ENCODE measurements at regions not wholly inside any gene's neighbourhood (a gene's known extent, or its start where the extent isn't known, plus 50 kb on each side); places are given as distances from the start of the nearest gene placed in this dataset.
A peak's percentile ranks its signal among the peaks of the same experiment; 100 is the strongest.
"Not testable (repeated sequence)": the region's sequence is repeated elsewhere in the genome, so short reads cannot be mapped to it uniquely, and the experiment has no call there.

- DNase-seq: no peak
- FAIRE-seq: no peak
- no peaks in the 10 kb centered on the region for H3K27me3 ChIP-seq
- intact Hi-C loops (cut with DNase I): no loop called here
- ATAC-seq: no peak
- H3K4me3 ChIP-seq: no peak overlapping the region
- WGBS, 2 donors: 57 to 76% methylated on average over 1 of the region's 1 CpG
- no peaks in the 10 kb centered on the region for H3K9me3 ChIP-seq
- no peak overlapping the region for H3K27ac ChIP-seq
- H3K4me1 ChIP-seq: no peaks in the 10 kb centered on the region
- no peaks in the 10 kb centered on the region for H3K36me3 ChIP-seq
- no peak for TF ChIP-seq CTCF (IDR thresholded peaks at IDR 0.05)
These were observed 149.3 kb upstream of the LRFN5 start for GRCh38 chr14:41457393-41457792.

- FAIRE-seq: no peak
- TF ChIP-seq CTCF (IDR thresholded peaks at IDR 0.05): no peak
- H3K27ac ChIP-seq: no peak overlapping the region
- intact Hi-C loops (cut with DNase I): no loop called here
- no peaks in the 10 kb centered on the region for H3K27me3 ChIP-seq
- 7 to 12% methylated on average over 3 of the region's 3 CpGs for WGBS, 2 donors
- no peak for DNase-seq
- peaks cover 0 to 8% (median 0%) of the 10 kb centered on the region in 3 donors for H3K4me1 ChIP-seq
- no peaks in the 10 kb centered on the region for H3K9me3 ChIP-seq
- H3K36me3 ChIP-seq: no peaks in the 10 kb centered on the region
- H3K4me3 ChIP-seq: no peak overlapping the region
- ATAC-seq: peak in 3 of 4 donors; percentile 63 to 81 (median 79)
These were observed 157.6 kb upstream of the LRFN5 start for GRCh38 chr14:41449066-41449465.

- 37 to 47% methylated on average over 2 of the region's 2 CpGs for WGBS, 2 donors
- H3K4me3 ChIP-seq: no peak overlapping the region
- H3K27me3 ChIP-seq: no peaks in the 10 kb centered on the region
- no peak for FAIRE-seq
- peaks cover 0 to 8% (median 0%) of the 10 kb centered on the region in 3 donors for H3K4me1 ChIP-seq
- DNase-seq: no peak
- intact Hi-C loops (cut with DNase I): no loop called here
- no peak for TF ChIP-seq CTCF (IDR thresholded peaks at IDR 0.05)
- no peak overlapping the region for H3K27ac ChIP-seq
- no peaks in the 10 kb centered on the region for H3K9me3 ChIP-seq
- no peak for ATAC-seq
- H3K36me3 ChIP-seq: no peaks in the 10 kb centered on the region
These were observed 160.7 kb upstream of the LRFN5 start for GRCh38 chr14:41446008-41446407.

GRCh38 chr14:41423503-41423902, 183.2 kb upstream of the LRFN5 start:
- Histone ChIP-seq H3K27me3 (no peaks in the 10 kb centered on the region), H3K4me1 (no peaks in the 10 kb centered on the region), H3K27ac (no peak overlapping the region), H3K9me3 (no peaks in the 10 kb centered on the region), H3K36me3 (no peaks in the 10 kb centered on the region), H3K4me3 (no peak overlapping the region)
- TF ChIP-seq CTCF (IDR thresholded peaks at IDR 0.05): no peak
- DNase-seq (no peak), ATAC-seq (no peak), FAIRE-seq (no peak)
- 68 to 71% methylated on average over 3 of the region's 3 CpGs for WGBS, 2 donors
- intact Hi-C loops (cut with DNase I): no loop called here

- H3K9me3 ChIP-seq; H3K4me1 ChIP-seq; H3K36me3 ChIP-seq; FAIRE-seq; intact Hi-C loops (cut with DNase I); H3K27me3 ChIP-seq; ATAC-seq; DNase-seq; H3K4me3 ChIP-seq; H3K27ac ChIP-seq: not testable (repeated sequence)
- WGBS, 2 donors: 93 to 95% methylated on average over 6 of the region's 6 CpGs
These were observed 185.4 kb upstream of the LRFN5 start for GRCh38 chr14:41421308-41421707.

- intact Hi-C loops (cut with DNase I): no loop called here
- no peak for TF ChIP-seq CTCF (IDR thresholded peaks at IDR 0.05)
- Histone ChIP-seq H3K4me3 (no peak overlapping the region), H3K36me3 (no peaks in the 10 kb centered on the region), H3K27ac (no peak overlapping the region), H3K4me1 (no peaks in the 10 kb centered on the region), H3K27me3 (no peaks in the 10 kb centered on the region), H3K9me3 (no peaks in the 10 kb centered on the region)
- ATAC-seq: no peak
- DNase-seq: no peak
- 62 to 83% methylated on average over 4 of the region's 4 CpGs for WGBS, 2 donors
- FAIRE-seq: no peak
These were observed 187.0 kb upstream of the LRFN5 start for GRCh38 chr14:41419709-41420108.

All from pancreas (tissue), 10 donors.